Fibroblast of lung (primary cell): ENCODE measurements at regions not wholly inside any gene's neighbourhood (a gene's known extent, or its start where the extent isn't known, plus 50 kb on each side); places are given as distances from the start of the nearest gene placed in this dataset.

Source experiments
- DNase-seq, 2 donors: peaks; one replicate each; pipeline versions ENCODE4 v3.0.0 to v3.0.0-alpha.2; 2010; ENCODE audit warnings: low read depth in 2 of 2
- H2AFZ ChIP-seq: 2 replicates; pipeline ENCODE4 v1.5.1; 2012; ENCODE audit warnings: low read length, control low read depth, inconsistent platforms
- H3K27ac ChIP-seq: 2 replicates; pipeline ENCODE4 v1.5.1; 2011; ENCODE audit warnings: low read length, control low read depth; ENCODE audit not compliant: insufficient read depth
- H3K27me3 ChIP-seq: 2 replicates; pipeline ENCODE4 v1.5.1; 2011; ENCODE audit warnings: mild to moderate bottlenecking, low read length; ENCODE audit not compliant: control insufficient read depth, insufficient read depth
- H3K36me3 ChIP-seq: 2 replicates; pipeline ENCODE4 v1.5.1; 2011; ENCODE audit warnings: low read length; ENCODE audit not compliant: control insufficient read depth, insufficient read depth
- H3K4me1 ChIP-seq: 2 replicates; pipeline ENCODE4 v1.5.1; 2011; ENCODE audit warnings: low read length; ENCODE audit not compliant: control insufficient read depth, insufficient read depth; ENCODE audit errors: extremely low read depth
- H3K4me2 ChIP-seq: 2 replicates; pipeline ENCODE4 v1.5.1; 2011; ENCODE audit warnings: low read length, control low read depth; ENCODE audit not compliant: insufficient read depth; ENCODE audit errors: extremely low read depth
- H3K4me3 ChIP-seq, 4 experiments: fragments of 200-600 bp in 1 of 4; sonication (generic) in 1 of 4; replicated peaks in 1 of 4; 2 replicates each; pipeline ENCODE4 v1.5.1; 2011 to 2016; ENCODE audit warnings: low read length in 4 of 4, low read depth in 3 of 4, mild to moderate bottlenecking in 3 of 4, control low read depth in 2 of 4, inconsistent platforms in 1 of 4, mixed read lengths in 1 of 4; ENCODE audit not compliant: insufficient read depth in 1 of 4; ENCODE audit errors: control extremely low read depth in 1 of 4
- H3K79me2 ChIP-seq: 2 replicates; pipeline ENCODE4 v1.5.1; 2012; ENCODE audit warnings: mild to moderate bottlenecking, low read length, inconsistent platforms; ENCODE audit not compliant: control insufficient read depth, insufficient read depth
- H3K9ac ChIP-seq: 2 replicates; pipeline ENCODE4 v1.5.1; 2011; ENCODE audit warnings: mild to moderate bottlenecking, low read length, control low read depth; ENCODE audit not compliant: insufficient read depth
- H3K9me3 ChIP-seq: 2 replicates; pipeline ENCODE4 v1.5.1; 2012; ENCODE audit warnings: low read depth, low read length; ENCODE audit not compliant: control insufficient read depth, insufficient read depth
- H4K20me1 ChIP-seq: 2 replicates; pipeline ENCODE4 v1.5.1; 2011; ENCODE audit warnings: low read length; ENCODE audit not compliant: control insufficient read depth, insufficient read depth; ENCODE audit errors: extremely low read depth
- CTCF ChIP-seq, 2 donors: IDR thresholded peaks in 1 of 2; conservative IDR thresholded peaks in 1 of 2; 1 replicate in 1 of 2; 2 replicates in 1 of 2; pipeline ENCODE4 v1.5.1; 2011 to 2012; ENCODE audit warnings: low read length in 2 of 2, control low read depth in 1 of 2, inconsistent platforms in 1 of 2, low read depth in 1 of 2, mild to moderate bottlenecking in 1 of 2
- EZH2 ChIP-seq: IDR thresholded peaks from 2 replicates; pipeline ENCODE4 v1.5.1; 2012; ENCODE audit warnings: low read length, control low read depth, mild to moderate bottlenecking; ENCODE audit errors: missing control alignments

DNA sequence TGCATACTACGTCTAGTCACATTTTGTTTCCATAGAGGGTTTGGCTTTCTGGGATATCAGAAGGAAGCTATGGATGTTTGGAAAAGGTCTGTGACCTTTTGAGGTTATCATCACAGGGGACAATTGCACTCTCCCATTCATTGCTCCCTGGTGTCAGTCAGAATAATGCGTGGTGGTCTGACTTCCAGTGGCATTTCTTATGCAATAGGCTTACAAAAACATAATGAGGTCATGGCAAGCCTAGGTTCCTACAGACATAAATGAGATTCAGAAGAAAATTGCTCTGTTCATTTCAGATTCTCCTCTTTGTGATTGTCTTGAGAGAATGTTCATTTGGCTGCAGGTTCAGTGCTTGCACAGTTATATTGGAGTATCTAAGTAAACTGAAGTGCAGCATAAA, 54.6 kb downstream of the ARHGAP35 start:
- TF ChIP-seq EZH2 = no peak
- TF ChIP-seq CTCF (conservative IDR thresholded peaks at IDR 0.05 in 1 of 2, IDR thresholded peaks at IDR 0.05 in 1 of 2; ENCODE audit: low read depth in 1 of 2, low read length in 2 of 2) = no peak
- Histone ChIP-seq H3K9ac (no peak overlapping the region), H3K9me3 (no peaks in the 10 kb centered on the region), H3K4me3 (no peak overlapping the region), H4K20me1 (no peaks in the 10 kb centered on the region), H3K27me3 (no peaks in the 10 kb centered on the region), H2AFZ (no peak overlapping the region), H3K27ac (no peak overlapping the region), H3K4me2 (no peak overlapping the region), H3K4me1 (peaks cover 20% of the 10 kb centered on the region), H3K79me2 (peaks cover 70% of the 10 kb centered on the region), H3K36me3 (peaks cover 5% of the 10 kb centered on the region)
- DNase-seq = no peak

DNA sequence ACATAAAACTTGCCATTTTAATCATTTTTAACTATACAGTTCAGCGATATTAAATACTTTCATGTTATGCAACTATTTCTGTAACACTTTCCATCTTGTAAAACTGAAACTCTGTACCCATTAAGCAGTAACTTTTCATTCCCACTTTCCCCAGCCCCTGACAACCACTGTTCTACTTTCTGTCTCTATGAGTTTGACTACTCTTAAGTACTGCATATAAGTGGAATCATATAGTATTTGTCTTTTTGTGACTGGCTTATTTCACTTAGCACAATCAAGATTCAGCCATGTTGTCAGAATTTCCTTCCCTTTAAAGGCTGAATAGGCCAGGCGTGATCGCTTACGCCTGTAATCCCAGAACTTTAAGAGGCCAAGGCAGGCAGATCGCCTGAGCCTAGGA, 56.2 kb downstream of the ARHGAP35 start:
- Histone ChIP-seq H3K9me3 (no peaks in the 10 kb centered on the region), H3K79me2 (peaks cover 74% of the 10 kb centered on the region), H3K36me3 (peaks cover 5% of the 10 kb centered on the region), H3K4me3 (no peak overlapping the region), H3K4me1 (peaks cover 20% of the 10 kb centered on the region), H3K4me2 (no peak overlapping the region), H3K27ac (no peak overlapping the region), H4K20me1 (no peaks in the 10 kb centered on the region), H3K9ac (no peak overlapping the region), H2AFZ (no peak overlapping the region), H3K27me3 (no peaks in the 10 kb centered on the region)
- DNase-seq = no peak
- TF ChIP-seq CTCF (conservative IDR thresholded peaks at IDR 0.05 in 1 of 2, IDR thresholded peaks at IDR 0.05 in 1 of 2; ENCODE audit: low read depth in 1 of 2, low read length in 2 of 2) (no peak), EZH2 (no peak)

DNA sequence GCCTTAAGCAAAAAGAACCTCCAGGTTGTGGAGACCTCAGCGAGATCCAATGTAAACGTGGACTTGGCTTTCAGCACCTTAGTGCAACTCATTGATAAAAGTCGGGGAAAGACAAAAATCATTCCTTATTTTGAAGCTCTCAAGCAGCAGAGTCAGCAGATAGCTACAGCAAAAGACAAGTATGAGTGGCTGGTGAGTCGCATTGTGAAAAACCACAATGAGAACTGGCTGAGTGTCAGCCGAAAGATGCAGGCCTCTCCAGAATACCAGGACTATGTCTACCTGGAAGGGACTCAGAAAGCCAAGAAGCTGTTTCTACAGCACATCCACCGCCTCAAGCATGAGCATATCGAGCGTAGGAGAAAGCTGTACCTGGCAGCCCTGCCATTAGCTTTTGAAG, 58.5 kb downstream of the ARHGAP35 start:
- Histone ChIP-seq H4K20me1 (no peaks in the 10 kb centered on the region), H3K27me3 (no peaks in the 10 kb centered on the region), H3K9ac (no peak overlapping the region), H3K4me3 (no peak overlapping the region), H3K36me3 (peaks cover 5% of the 10 kb centered on the region), H2AFZ (no peak overlapping the region), H3K27ac (no peak overlapping the region), H3K9me3 (no peaks in the 10 kb centered on the region), H3K79me2 (peaks cover 58% of the 10 kb centered on the region), H3K4me1 (peaks cover 13% of the 10 kb centered on the region), H3K4me2 (no peak overlapping the region)
- DNase-seq = peak; percentile 31 to 50
- TF ChIP-seq CTCF (conservative IDR thresholded peaks at IDR 0.05 in 1 of 2, IDR thresholded peaks at IDR 0.05 in 1 of 2; ENCODE audit: low read depth in 1 of 2, low read length in 2 of 2) = no peak
- TF ChIP-seq EZH2 = no peak
